HepG2 (cell line): ENCODE measurements at regions not wholly inside any gene's neighbourhood (a gene's known extent, or its start where the extent isn't known, plus 50 kb on each side); places are given as distances from the start of the nearest gene placed in this dataset.

Experiments used
- GATA4 ChIP-seq: sonication (generic); IDR thresholded peaks from 2 replicates; pipeline ENCODE4 v1.6.1; 2016; ENCODE audit warnings: antibody characterized with exemption, low read depth, borderline replicate concordance
- NFATC3 ChIP-seq: sonication (generic); formaldehyde crosslinking; IDR thresholded peaks from 2 replicates; pipeline ENCODE4 v1.5.1; 2020; ENCODE audit warnings: mild to moderate bottlenecking, missing genetic modification reagents
- TF ChIP-seq, protein P1 (sequence below): IDR thresholded peaks from 2 replicates; pipeline ENCODE4 v1.6.1; 2016; ENCODE audit warnings: low read depth, control low read depth

DNA sequence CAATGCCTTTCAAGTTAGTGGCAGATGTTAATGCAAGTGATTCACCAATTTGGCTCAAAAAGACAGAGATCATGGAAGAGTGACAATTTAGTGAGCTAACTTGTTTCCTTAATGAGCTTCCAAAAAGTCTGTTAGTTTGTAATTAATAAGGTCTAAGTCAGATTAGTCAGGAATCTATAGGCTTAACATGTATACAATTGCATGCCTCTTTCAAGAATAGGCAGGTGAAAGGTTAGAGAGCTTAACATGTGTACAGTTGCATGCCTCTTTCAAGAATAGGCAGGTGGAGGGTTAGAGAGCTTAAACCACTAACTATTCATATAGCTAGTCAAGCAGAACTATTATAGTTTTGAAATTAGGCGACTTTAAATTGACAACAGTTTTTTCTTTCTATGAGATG is 663.8 kb downstream of the C12orf50 start:
- no peak for TF ChIP-seq NFATC3 (CRISPR knock-in tag)
- TF ChIP-seq, protein P1, sequence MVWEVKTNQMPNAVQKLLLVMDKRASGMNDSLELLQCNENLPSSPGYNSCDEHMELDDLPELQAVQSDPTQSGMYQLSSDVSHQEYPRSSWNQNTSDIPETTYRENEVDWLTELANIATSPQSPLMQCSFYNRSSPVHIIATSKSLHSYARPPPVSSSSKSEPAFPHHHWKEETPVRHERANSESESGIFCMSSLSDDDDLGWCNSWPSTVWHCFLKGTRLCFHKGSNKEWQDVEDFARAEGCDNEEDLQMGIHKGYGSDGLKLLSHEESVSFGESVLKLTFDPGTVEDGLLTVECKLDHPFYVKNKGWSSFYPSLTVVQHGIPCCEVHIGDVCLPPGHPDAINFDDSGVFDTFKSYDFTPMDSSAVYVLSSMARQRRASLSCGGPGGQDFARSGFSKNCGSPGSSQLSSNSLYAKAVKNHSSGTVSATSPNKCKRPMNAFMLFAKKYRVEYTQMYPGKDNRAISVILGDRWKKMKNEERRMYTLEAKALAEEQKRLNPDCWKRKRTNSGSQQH = no peak
- TF ChIP-seq GATA4 = no peak
